Lower lobe of right lung (tissue), 2 donors: ENCODE measurements at regions not wholly inside any gene's neighbourhood (a gene's known extent, or its start where the extent isn't known, plus 50 kb on each side); places are given as distances from the start of the nearest gene placed in this dataset.

Experiments used
- ATAC-seq, 2 donors: fragments of 200-7000 bp; cut with Tn5 transposase; one replicate each; pipeline ENCODE4 v1.9.1; 2020 to 2022; ENCODE audit warnings: mild to moderate bottlenecking in 2 of 2, moderate library complexity in 2 of 2
- DNase-seq: peaks from one replicate; pipeline ENCODE4 v3.0.0-alpha.2; 2020
- H3K27ac ChIP-seq: fragments of 200-600 bp; one replicate; pipeline ENCODE4 v1.8.0; 2022
- H3K27me3 ChIP-seq: fragments of 200-600 bp; one replicate; pipeline ENCODE4 v1.8.0; 2022; ENCODE audit warnings: low read depth
- H3K36me3 ChIP-seq: fragments of 200-600 bp; one replicate; pipeline ENCODE4 v1.8.0; 2022; ENCODE audit warnings: mild to moderate bottlenecking
- H3K4me1 ChIP-seq: fragments of 200-600 bp; one replicate; pipeline ENCODE4 v1.8.0; 2022
- H3K4me3 ChIP-seq: fragments of 200-600 bp; one replicate; pipeline ENCODE4 v1.8.0; 2022; ENCODE audit warnings: mild to moderate bottlenecking
- H3K9me3 ChIP-seq: fragments of 200-600 bp; one replicate; pipeline ENCODE4 v1.8.0; 2022
- CTCF ChIP-seq: fragments of 200-600 bp; IDR thresholded peaks from one replicate; pipeline ENCODE4 v1.8.0; 2022; ENCODE audit warnings: antibody characterized with exemption, mild to moderate bottlenecking
- intact Hi-C: fragments of 100-400 bp; cut with DNase I; formaldehyde crosslinking; loops from one replicate; pipeline ENCODE4 v1.11.0; 2022
- donor health status: DM: no; HTN: yes; CAD: no; lungs with severe emphysema.

- Histone ChIP-seq H3K36me3 (no peaks in the 10 kb centered on the region), H3K27ac (no peak overlapping the region), H3K27me3 (no peaks in the 10 kb centered on the region), H3K4me1 (peaks cover 35% of the 10 kb centered on the region), H3K9me3 (no peaks in the 10 kb centered on the region), H3K4me3 (no peak overlapping the region)
- ATAC-seq = no peak
- no peak for DNase-seq
- TF ChIP-seq CTCF = no peak
- intact Hi-C loops = no loop called here
Observed at GRCh38 chr6:138550346-138550767, 51.1 kb upstream of the NHSL1 start.

- peak overlapping the region; percentile 69 for H3K27ac ChIP-seq
- H3K27me3 ChIP-seq = no peaks in the 10 kb centered on the region
- no peak for TF ChIP-seq CTCF
- no peaks in the 10 kb centered on the region for H3K9me3 ChIP-seq
- no peak overlapping the region for H3K4me3 ChIP-seq
- intact Hi-C loops = no loop called here
- ATAC-seq = no peak
- H3K4me1 ChIP-seq = peaks cover 18% of the 10 kb centered on the region
- H3K36me3 ChIP-seq = no peaks in the 10 kb centered on the region
- DNase-seq = no peak
Observed at GRCh38 chr6:138554146-138554545, 54.9 kb upstream of the NHSL1 start.

- no peak for DNase-seq
- Histone ChIP-seq H3K27me3 (no peaks in the 10 kb centered on the region), H3K27ac (peak overlapping the region; percentile 69), H3K36me3 (no peaks in the 10 kb centered on the region), H3K4me1 (peaks cover 18% of the 10 kb centered on the region), H3K9me3 (no peaks in the 10 kb centered on the region), H3K4me3 (no peak overlapping the region)
- ATAC-seq = peak; percentile 89 to 90
- no peak for TF ChIP-seq CTCF
- intact Hi-C loops = no loop called here
Observed at GRCh38 chr6:138555421-138555988, 56.2 kb upstream of the NHSL1 start.

GRCh38 chr6:138557147-138557546 lies 57.9 kb upstream of the NHSL1 start:
- Histone ChIP-seq H3K4me1 (peaks cover 18% of the 10 kb centered on the region), H3K36me3 (no peaks in the 10 kb centered on the region), H3K4me3 (no peak overlapping the region), H3K27me3 (no peaks in the 10 kb centered on the region), H3K27ac (no peak overlapping the region), H3K9me3 (no peaks in the 10 kb centered on the region)
- ATAC-seq = no peak
- TF ChIP-seq CTCF = no peak
- no peak for DNase-seq
- intact Hi-C loops = no loop called here

- no peaks in the 10 kb centered on the region for H3K9me3 ChIP-seq
- DNase-seq = no peak
- H3K27ac ChIP-seq = peak overlapping the region; percentile 19
- ATAC-seq = no peak
- no peaks in the 10 kb centered on the region for H3K36me3 ChIP-seq
- H3K27me3 ChIP-seq = no peaks in the 10 kb centered on the region
- H3K4me3 ChIP-seq = no peak overlapping the region
- intact Hi-C loops = no loop called here
- peaks cover 14% of the 10 kb centered on the region for H3K4me1 ChIP-seq
- TF ChIP-seq CTCF = no peak
Observed at GRCh38 chr6:138559143-138559542, 59.8 kb upstream of the NHSL1 start.
